ENCODE measurements at regions not wholly inside any gene's neighbourhood (a gene's known extent, or its start where the extent isn't known, plus 50 kb on each side); places are given as distances from the start of the nearest gene placed in this dataset.
A peak's percentile ranks its signal among the peaks of the same experiment; 100 is the strongest.

- no peak overlapping the region for H3K4me3 Mint-ChIP-seq
- H3K27me3 Mint-ChIP-seq, result peaks cover 18 to 23% (median 19%) of the 10 kb centered on the region in 3 donors
- DNase-seq, result no peak
- H3K9me3 Mint-ChIP-seq, result peaks cover 0 to 3% (median 0%) of the 10 kb centered on the region in 7 donors
- H3K27ac Mint-ChIP-seq, result peak overlapping the region in 1 of 6 donors; percentile 15
- ATAC-seq (ENCODE audit: low read depth in 2 of 2), result no peak
- peaks cover 0 to 1% (median 0%) of the 10 kb centered on the region in 3 donors for H3K4me1 Mint-ChIP-seq
- no peaks in the 10 kb centered on the region for H3K36me3 Mint-ChIP-seq
These were observed 371.8 kb upstream of the SLC14A2 start for GRCh38 chr18:45243340-45244110.

GRCh38 chr18:45245091-45245511 is 370.2 kb upstream of the SLC14A2 start:
- no peaks in the 10 kb centered on the region for H3K36me3 Mint-ChIP-seq
- peaks cover 11 to 20% (median 14%) of the 10 kb centered on the region in 3 donors for H3K27me3 Mint-ChIP-seq
- H3K27ac Mint-ChIP-seq, result peak overlapping the region in 1 of 6 donors; percentile 18
- no peak for DNase-seq
- no peak for ATAC-seq (ENCODE audit: low read depth in 2 of 2)
- H3K4me3 Mint-ChIP-seq, result no peak overlapping the region
- H3K4me1 Mint-ChIP-seq, result peaks cover 0 to 1% (median under 1%) of the 10 kb centered on the region in 3 donors
- H3K9me3 Mint-ChIP-seq, result no peaks in the 10 kb centered on the region

GRCh38 chr18:45248240-45248903 is 366.9 kb upstream of the SLC14A2 start:
- Mint-ChIP-seq H3K27me3 (peaks cover 6 to 25% (median 20%) of the 10 kb centered on the region in 3 donors), H3K4me1 (peaks cover 1 to 6% (median 4%) of the 10 kb centered on the region in 3 donors), H3K9me3 (peaks cover 0 to 3% (median 0%) of the 10 kb centered on the region in 7 donors), H3K4me3 (no peak overlapping the region), H3K36me3 (no peaks in the 10 kb centered on the region), H3K27ac (no peak overlapping the region)
- DNase-seq (no peak), ATAC-seq (ENCODE audit: low read depth in 2 of 2) (no peak)

- ATAC-seq (ENCODE audit: low read depth in 2 of 2) (no peak), DNase-seq (no peak)
- Mint-ChIP-seq H3K9me3 (peaks cover 0 to 3% (median 0%) of the 10 kb centered on the region in 7 donors), H3K27ac (no peak overlapping the region), H3K27me3 (peaks cover 6 to 25% (median 20%) of the 10 kb centered on the region in 3 donors), H3K4me1 (peaks cover 1 to 6% (median 4%) of the 10 kb centered on the region in 3 donors), H3K36me3 (no peaks in the 10 kb centered on the region), H3K4me3 (no peak overlapping the region)
These were observed 366.0 kb upstream of the SLC14A2 start for GRCh38 chr18:45249246-45249661.

GRCh38 chr18:45250479-45250878 is 364.8 kb upstream of the SLC14A2 start:
- H3K27me3 Mint-ChIP-seq, result peaks cover 13 to 29% (median 24%) of the 10 kb centered on the region in 3 donors
- peak overlapping the region in 1 of 8 donors; percentile 16 for H3K4me3 Mint-ChIP-seq
- H3K4me1 Mint-ChIP-seq, result peaks cover 1 to 6% (median 4%) of the 10 kb centered on the region in 3 donors
- no peak overlapping the region for H3K27ac Mint-ChIP-seq
- peaks cover 0 to 3% (median 0%) of the 10 kb centered on the region in 7 donors for H3K9me3 Mint-ChIP-seq
- ATAC-seq (ENCODE audit: low read depth in 2 of 2) (no peak), DNase-seq (no peak)
- no peaks in the 10 kb centered on the region for H3K36me3 Mint-ChIP-seq

GRCh38 chr18:45251236-45251635 is 364.0 kb upstream of the SLC14A2 start:
- no peak for ATAC-seq (ENCODE audit: low read depth in 2 of 2)
- H3K4me1 Mint-ChIP-seq, result peaks cover 1 to 6% (median 4%) of the 10 kb centered on the region in 3 donors
- H3K4me3 Mint-ChIP-seq, result no peak overlapping the region
- no peaks in the 10 kb centered on the region for H3K36me3 Mint-ChIP-seq
- peaks cover 0 to 3% (median 0%) of the 10 kb centered on the region in 7 donors for H3K9me3 Mint-ChIP-seq
- DNase-seq, result no peak
- H3K27ac Mint-ChIP-seq, result no peak overlapping the region
- peaks cover 13 to 29% (median 18%) of the 10 kb centered on the region in 3 donors for H3K27me3 Mint-ChIP-seq

GRCh38 chr18:45252474-45252873 is 362.8 kb upstream of the SLC14A2 start:
- no peak overlapping the region for H3K4me3 Mint-ChIP-seq
- H3K36me3 Mint-ChIP-seq, result no peaks in the 10 kb centered on the region
- peaks cover 0 to 3% (median 0%) of the 10 kb centered on the region in 7 donors for H3K9me3 Mint-ChIP-seq

GRCh38 chr18:45253056-45253565 is 362.2 kb upstream of the SLC14A2 start:
- Mint-ChIP-seq H3K27me3 (peaks cover 7 to 19% (median 14%) of the 10 kb centered on the region in 3 donors), H3K4me3 (no peak overlapping the region), H3K36me3 (no peaks in the 10 kb centered on the region), H3K4me1 (peaks cover 1 to 6% (median 4%) of the 10 kb centered on the region in 3 donors), H3K27ac (no peak overlapping the region), H3K9me3 (peaks cover 0 to 3% (median 0%) of the 10 kb centered on the region in 7 donors)
- DNase-seq (no peak), ATAC-seq (ENCODE audit: low read depth in 2 of 2) (no peak)

More at GRCh38 chr18:45252474-45252873, 362.8 kb upstream of the SLC14A2 start:
- ATAC-seq (ENCODE audit: low read depth in 2 of 2), result no peak
- peaks cover 13 to 26% (median 18%) of the 10 kb centered on the region in 3 donors for H3K27me3 Mint-ChIP-seq
- DNase-seq, result no peak
- H3K4me1 Mint-ChIP-seq, result peaks cover 1 to 6% (median 4%) of the 10 kb centered on the region in 3 donors
- H3K27ac Mint-ChIP-seq, result no peak overlapping the region

GRCh38 chr18:45253973-45254708 is 361.1 kb upstream of the SLC14A2 start:
- H3K27me3 Mint-ChIP-seq, result peaks cover 7 to 23% (median 14%) of the 10 kb centered on the region in 3 donors
- no peak overlapping the region for H3K4me3 Mint-ChIP-seq
- H3K27ac Mint-ChIP-seq, result no peak overlapping the region
- H3K4me1 Mint-ChIP-seq, result peaks cover 0 to 6% (median 4%) of the 10 kb centered on the region in 3 donors
- DNase-seq (no peak), ATAC-seq (ENCODE audit: low read depth in 2 of 2) (no peak)
- peaks cover 0 to 3% (median 0%) of the 10 kb centered on the region in 7 donors for H3K9me3 Mint-ChIP-seq
- H3K36me3 Mint-ChIP-seq, result no peaks in the 10 kb centered on the region

GRCh38 chr18:45254709-45255082 is 360.6 kb upstream of the SLC14A2 start:
- peaks cover 0 to 3% (median 0%) of the 10 kb centered on the region in 7 donors for H3K9me3 Mint-ChIP-seq
- DNase-seq, result no peak
- no peaks in the 10 kb centered on the region for H3K36me3 Mint-ChIP-seq
- ATAC-seq (ENCODE audit: low read depth in 2 of 2), result no peak
- no peak overlapping the region for H3K4me3 Mint-ChIP-seq
- peak overlapping the region in 1 of 6 donors; percentile 8 for H3K27ac Mint-ChIP-seq
- peaks cover 0 to 6% (median 4%) of the 10 kb centered on the region in 3 donors for H3K4me1 Mint-ChIP-seq
- H3K27me3 Mint-ChIP-seq, result peaks cover 7 to 28% (median 20%) of the 10 kb centered on the region in 3 donors

- Mint-ChIP-seq H3K9me3 (peaks cover 0 to 3% (median 0%) of the 10 kb centered on the region in 7 donors), H3K27ac (no peak overlapping the region), H3K4me1 (peaks cover 0 to 3% (median 2%) of the 10 kb centered on the region in 3 donors), H3K4me3 (no peak overlapping the region), H3K36me3 (no peaks in the 10 kb centered on the region), H3K27me3 (peaks cover 7 to 24% (median 16%) of the 10 kb centered on the region in 3 donors)
- no peak for ATAC-seq (ENCODE audit: low read depth in 2 of 2)
- DNase-seq, result no peak
These were observed 359.9 kb upstream of the SLC14A2 start for GRCh38 chr18:45255197-45255890.

- Mint-ChIP-seq H3K27ac (no peak overlapping the region), H3K36me3 (no peaks in the 10 kb centered on the region), H3K4me3 (no peak overlapping the region), H3K4me1 (no peaks in the 10 kb centered on the region), H3K9me3 (peaks cover 0 to 7% (median 3%) of the 10 kb centered on the region in 7 donors), H3K27me3 (peaks cover 16 to 30% (median 22%) of the 10 kb centered on the region in 3 donors)
- ATAC-seq (ENCODE audit: low read depth in 2 of 2), result no peak
- no peak for DNase-seq
These were observed 355.2 kb upstream of the SLC14A2 start for GRCh38 chr18:45260125-45260524.
